Osteocyte (in vitro differentiated cells): ENCODE measurements at regions not wholly inside any gene's neighbourhood (a gene's known extent, or its start where the extent isn't known, plus 50 kb on each side); places are given as distances from the start of the nearest gene placed in this dataset.
"Not testable (repeated sequence)": the region's sequence is repeated elsewhere in the genome, so short reads cannot be mapped to it uniquely, and the experiment has no call there.

Experiments used
- DNase-seq: peaks from one replicate; pipeline ENCODE4 v3.0.0; 2021; ENCODE audit warnings: mixed read lengths; ENCODE audit not compliant: unreplicated experiment; ENCODE audit errors: extremely low spot score
- H3K27ac Mint-ChIP-seq: one replicate; pipeline ENCODE4 v1.8.0; 2021; ENCODE audit warnings: mild to moderate bottlenecking, mixed read lengths; ENCODE audit not compliant: unreplicated experiment
- H3K27me3 Mint-ChIP-seq: one replicate; pipeline ENCODE4 v1.8.0; 2021; ENCODE audit warnings: mixed read lengths; ENCODE audit not compliant: unreplicated experiment
- H3K36me3 Mint-ChIP-seq: one replicate; pipeline ENCODE4 v1.8.0; 2021; ENCODE audit warnings: mixed read lengths; ENCODE audit not compliant: unreplicated experiment
- H3K4me1 Mint-ChIP-seq: one replicate; pipeline ENCODE4 v1.8.0; 2021; ENCODE audit warnings: mixed read lengths; ENCODE audit not compliant: unreplicated experiment
- H3K4me3 Mint-ChIP-seq: one replicate; pipeline ENCODE4 v1.8.0; 2021; ENCODE audit warnings: mild to moderate bottlenecking, moderate library complexity, mixed read lengths; ENCODE audit not compliant: unreplicated experiment
- H3K9me3 Mint-ChIP-seq: one replicate; pipeline ENCODE4 v1.8.0; 2021; ENCODE audit warnings: mixed read lengths; ENCODE audit not compliant: unreplicated experiment
- CTCF ChIP-seq: fragments of 200-600 bp; sonication (generic); IDR thresholded peaks from 2 replicates; pipeline ENCODE4 v1.5.0; 2021; ENCODE audit warnings: antibody characterized with exemption, mild to moderate bottlenecking, moderate library complexity

GRCh38 chr13:90648497-90648896, 699.0 kb upstream of the MIR17HG start:
- Mint-ChIP-seq H3K4me1 (no peaks in the 10 kb centered on the region), H3K4me3 (no peak overlapping the region), H3K27ac (no peak overlapping the region), H3K36me3 (no peaks in the 10 kb centered on the region), H3K9me3 (peaks cover 15% of the 10 kb centered on the region), H3K27me3 (no peaks in the 10 kb centered on the region)
- no peak for TF ChIP-seq CTCF
- no peak for DNase-seq

- H3K4me3 Mint-ChIP-seq, result no peak overlapping the region
- no peak for TF ChIP-seq CTCF
- peaks cover 9% of the 10 kb centered on the region for H3K9me3 Mint-ChIP-seq
- no peak for DNase-seq
- no peaks in the 10 kb centered on the region for H3K4me1 Mint-ChIP-seq
- H3K27me3 Mint-ChIP-seq, result no peaks in the 10 kb centered on the region
- H3K27ac Mint-ChIP-seq, result no peak overlapping the region
- H3K36me3 Mint-ChIP-seq, result no peaks in the 10 kb centered on the region
These were observed 695.5 kb upstream of the MIR17HG start for GRCh38 chr13:90652036-90652435.

DNA sequence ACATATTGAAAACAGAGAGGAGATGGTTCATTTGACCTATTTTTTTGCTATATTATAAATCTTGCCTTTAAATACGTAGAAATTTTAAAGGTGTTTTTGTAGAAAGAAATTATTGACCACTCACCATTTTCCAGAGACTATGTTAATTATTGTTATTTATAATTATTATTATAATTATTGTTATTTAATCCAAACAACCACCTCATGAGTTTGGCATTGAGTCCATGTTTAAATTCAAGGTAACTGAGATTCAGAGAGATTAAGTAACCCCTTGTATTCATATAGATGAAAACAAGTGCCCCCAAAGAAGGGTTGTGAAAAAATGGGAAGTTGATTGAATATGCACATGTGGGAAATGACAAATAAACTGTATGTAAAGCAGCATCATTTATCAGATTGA, 692.5 kb upstream of the MIR17HG start:
- no peaks in the 10 kb centered on the region for H3K4me1 Mint-ChIP-seq
- no peaks in the 10 kb centered on the region for H3K36me3 Mint-ChIP-seq
- DNase-seq, result no peak
- no peak overlapping the region for H3K27ac Mint-ChIP-seq
- H3K27me3 Mint-ChIP-seq, result no peaks in the 10 kb centered on the region
- TF ChIP-seq CTCF, result no peak
- no peak overlapping the region for H3K4me3 Mint-ChIP-seq
- peaks cover 12% of the 10 kb centered on the region for H3K9me3 Mint-ChIP-seq

DNA sequence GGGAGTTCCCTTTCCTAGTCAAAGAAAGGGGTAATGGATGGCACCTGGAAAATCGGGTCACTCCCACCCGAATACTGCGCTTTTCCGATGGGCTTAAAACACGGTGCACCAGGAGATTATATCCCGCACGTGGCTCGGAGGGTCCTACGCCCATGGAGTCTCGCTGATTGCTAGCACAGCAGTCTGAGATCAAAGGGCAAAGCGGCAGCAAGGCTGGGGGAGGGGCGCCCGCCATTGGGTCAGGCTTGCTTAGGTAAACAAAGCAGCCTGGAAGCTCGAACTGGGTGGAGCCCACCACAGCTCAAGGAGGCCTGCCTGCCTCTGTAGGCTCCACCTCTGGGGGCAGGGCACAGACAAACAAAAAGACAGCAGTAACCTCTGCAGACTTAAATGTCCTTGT, 683.3 kb upstream of the MIR17HG start:
- not testable (repeated sequence) for H3K9me3 Mint-ChIP-seq, H3K4me1 Mint-ChIP-seq, H3K27ac Mint-ChIP-seq, H3K4me3 Mint-ChIP-seq, H3K36me3 Mint-ChIP-seq, H3K27me3 Mint-ChIP-seq, DNase-seq

GRCh38 chr13:90673746-90674145, 673.7 kb upstream of the MIR17HG start:
- no peak overlapping the region for H3K4me3 Mint-ChIP-seq
- H3K27ac Mint-ChIP-seq, result no peak overlapping the region
- no peak for TF ChIP-seq CTCF
- no peaks in the 10 kb centered on the region for H3K9me3 Mint-ChIP-seq
- no peaks in the 10 kb centered on the region for H3K4me1 Mint-ChIP-seq
- H3K27me3 Mint-ChIP-seq, result no peaks in the 10 kb centered on the region
- no peak for DNase-seq
- H3K36me3 Mint-ChIP-seq, result no peaks in the 10 kb centered on the region

GRCh38 chr13:90675129-90675528, 672.4 kb upstream of the MIR17HG start:
- Mint-ChIP-seq H3K27me3 (no peaks in the 10 kb centered on the region), H3K27ac (no peak overlapping the region), H3K36me3 (no peaks in the 10 kb centered on the region), H3K4me3 (no peak overlapping the region), H3K9me3 (no peaks in the 10 kb centered on the region), H3K4me1 (no peaks in the 10 kb centered on the region)
- DNase-seq, result no peak
- TF ChIP-seq CTCF, result no peak
